ELF-1 (cell line): ENCODE measurements at regions not wholly inside any gene's neighbourhood (a gene's known extent, or its start where the extent isn't known, plus 50 kb on each side); places are given as distances from the start of the nearest gene placed in this dataset.

Source experiments
- DNase-seq: peaks from one replicate; pipeline ENCODE4 v3.0.0-alpha.2; 2016; ENCODE audit warnings: low read depth, low spot score

GRCh38 chrX:73768886-73769285 lies 83.6 kb downstream of the XIST start:
- DNase-seq, result no peak

- peak; percentile 27 for DNase-seq
Measured at GRCh38 chrX:73768160-73768559, 84.4 kb downstream of the XIST start.

GRCh38 chrX:73767017-73767416 lies 85.5 kb downstream of the XIST start:
- DNase-seq, result no peak

GRCh38 chrX:73766431-73766795 lies 86.1 kb downstream of the XIST start:
- peak; percentile 18 for DNase-seq

- no peak for DNase-seq
Measured at GRCh38 chrX:73765776-73766430, 86.6 kb downstream of the XIST start.

GRCh38 chrX:73758250-73758649 lies 94.3 kb downstream of the XIST start:
- DNase-seq, result no peak
